SK-N-SH treated with all-trans-retinoic acid at 6 μM for 48 hours (cell line): ENCODE measurements at regions not wholly inside any gene's neighbourhood (a gene's known extent, or its start where the extent isn't known, plus 50 kb on each side); places are given as distances from the start of the nearest gene placed in this dataset.

Experiments
- ATAC-seq: fragments of 200-7000 bp; cut with Tn5 transposase; 3 replicates; pipeline ENCODE4 v1.9.1; 2020; ENCODE audit warnings: mild to moderate bottlenecking, moderate library complexity
- ARNTL ChIP-seq: fragments of 450-650 bp; formaldehyde crosslinking; IDR thresholded peaks from 2 replicates; pipeline ENCODE4 v1.5.0; 2020; ENCODE audit warnings: low read depth, mild to moderate bottlenecking, moderate library complexity, borderline replicate concordance
- CSDC2 ChIP-seq: fragments of 250-450 bp; sonication (Bioruptor Pico); IDR thresholded peaks from 2 replicates; pipeline ENCODE4 v1.5.0; 2020; ENCODE audit warnings: mild to moderate bottlenecking, moderate library complexity
- GLIS3 ChIP-seq: fragments of 250-450 bp; sonication (Bioruptor Pico); IDR thresholded peaks from 2 replicates; pipeline ENCODE4 v1.5.0; 2020; ENCODE audit warnings: mild to moderate bottlenecking, moderate library complexity
- ISL1 ChIP-seq: fragments of 250-450 bp; sonication (Bioruptor Pico); IDR thresholded peaks from 2 replicates; pipeline ENCODE4 v2.1.2; 2022; ENCODE audit warnings: mild to moderate bottlenecking, moderate library complexity
- OSR1 ChIP-seq: fragments of 250-450 bp; sonication (Bioruptor Pico); IDR thresholded peaks from 2 replicates; pipeline ENCODE4 v1.8.0; 2022; ENCODE audit warnings: moderate library complexity, mild to moderate bottlenecking, inconsistent platforms
- PPARA ChIP-seq: fragments of 250-450 bp; sonication (Bioruptor Pico); IDR thresholded peaks from 2 replicates; pipeline ENCODE4 v1.5.0; 2020; ENCODE audit warnings: mild to moderate bottlenecking, borderline replicate concordance
- SNAI2 ChIP-seq: fragments of 250-450 bp; sonication (Bioruptor Pico); IDR thresholded peaks from 2 replicates; pipeline ENCODE4 v1.5.0; 2020; ENCODE audit warnings: mild to moderate bottlenecking, moderate library complexity
- TCF4 ChIP-seq: fragments of 250-450 bp; sonication (Bioruptor Pico); IDR thresholded peaks from 2 replicates; pipeline ENCODE4 v1.8.0; 2021; ENCODE audit warnings: mild to moderate bottlenecking, moderate library complexity, borderline replicate concordance
- ZC3H10 ChIP-seq: fragments of 250-450 bp; sonication (Bioruptor Pico); IDR thresholded peaks from 2 replicates; pipeline ENCODE4 v1.5.1; 2021; ENCODE audit warnings: mild to moderate bottlenecking, moderate library complexity
- ZFP3 ChIP-seq: fragments of 250-450 bp; sonication (Bioruptor Pico); IDR thresholded peaks from 2 replicates; pipeline ENCODE4 v1.5.0; 2020; ENCODE audit warnings: mild to moderate bottlenecking, moderate library complexity
- ZFP30 ChIP-seq: fragments of 450-650 bp; formaldehyde crosslinking; IDR thresholded peaks from 2 replicates; pipeline ENCODE4 v1.5.0; 2022; ENCODE audit warnings: mild to moderate bottlenecking, moderate library complexity
- ZNF565 ChIP-seq: fragments of 450-650 bp; formaldehyde crosslinking; conservative IDR thresholded peaks from 2 replicates; pipeline ENCODE4 v1.5.0; 2020; ENCODE audit warnings: low read depth, mild to moderate bottlenecking, moderate library complexity
- ZNF70 ChIP-seq: fragments of 450-650 bp; formaldehyde crosslinking; IDR thresholded peaks from 2 replicates; pipeline ENCODE4 v1.5.0; 2020; ENCODE audit warnings: mild to moderate bottlenecking, moderate library complexity
- ZNF8 ChIP-seq: fragments of 450-650 bp; formaldehyde crosslinking; IDR thresholded peaks from 2 replicates; pipeline ENCODE4 v1.5.0; 2020; ENCODE audit warnings: mild to moderate bottlenecking, moderate library complexity
- TF ChIP-seq, protein P1 (sequence below): fragments of 250-450 bp; sonication (Bioruptor Pico); IDR thresholded peaks from 2 replicates; pipeline ENCODE4 v1.5.1; 2021; ENCODE audit warnings: mild to moderate bottlenecking, moderate library complexity
- TF ChIP-seq, protein P2 (sequence below): fragments of 250-450 bp; sonication (Bioruptor Pico); IDR thresholded peaks from 2 replicates; pipeline ENCODE4 v1.8.0; 2020; ENCODE audit warnings: mild to moderate bottlenecking, moderate library complexity, borderline replicate concordance
- TF ChIP-seq, protein P3 (sequence below): fragments of 250-450 bp; sonication (Bioruptor Pico); IDR thresholded peaks from 2 replicates; pipeline ENCODE4 v1.8.0; 2021; ENCODE audit warnings: low read depth, mild to moderate bottlenecking, moderate library complexity, borderline replicate concordance
- TF ChIP-seq, protein P4 (sequence below): fragments of 250-450 bp; sonication (Bioruptor Pico); IDR thresholded peaks from 2 replicates; pipeline ENCODE4 v1.5.1; 2020; ENCODE audit warnings: low read depth, mild to moderate bottlenecking, moderate library complexity
- TF ChIP-seq, protein P5 (sequence below): fragments of 250-450 bp; sonication (Bioruptor Pico); IDR thresholded peaks from 2 replicates; pipeline ENCODE4 v1.5.0; 2020; ENCODE audit warnings: mild to moderate bottlenecking, moderate library complexity

DNA sequence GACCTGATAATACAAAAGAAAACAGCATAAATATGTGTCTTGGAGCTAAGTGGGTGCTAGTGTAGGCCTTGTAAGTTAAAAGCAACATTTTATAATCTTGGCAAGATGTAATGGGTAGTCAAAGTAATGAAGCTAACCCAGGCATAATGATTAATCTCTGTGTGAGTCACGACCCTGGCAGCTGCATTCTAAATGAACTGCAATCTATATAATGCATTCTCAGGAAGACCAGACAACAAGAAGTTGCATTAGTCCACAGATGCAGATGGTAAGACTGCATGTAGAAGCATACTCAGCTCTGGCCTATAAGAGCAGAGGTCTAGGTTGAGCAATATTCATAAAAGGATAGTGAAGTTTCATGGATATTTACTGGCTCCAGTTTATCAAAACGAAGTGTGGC is 85.6 kb upstream of the ETAA1 start:
- TF ChIP-seq, protein P1, sequence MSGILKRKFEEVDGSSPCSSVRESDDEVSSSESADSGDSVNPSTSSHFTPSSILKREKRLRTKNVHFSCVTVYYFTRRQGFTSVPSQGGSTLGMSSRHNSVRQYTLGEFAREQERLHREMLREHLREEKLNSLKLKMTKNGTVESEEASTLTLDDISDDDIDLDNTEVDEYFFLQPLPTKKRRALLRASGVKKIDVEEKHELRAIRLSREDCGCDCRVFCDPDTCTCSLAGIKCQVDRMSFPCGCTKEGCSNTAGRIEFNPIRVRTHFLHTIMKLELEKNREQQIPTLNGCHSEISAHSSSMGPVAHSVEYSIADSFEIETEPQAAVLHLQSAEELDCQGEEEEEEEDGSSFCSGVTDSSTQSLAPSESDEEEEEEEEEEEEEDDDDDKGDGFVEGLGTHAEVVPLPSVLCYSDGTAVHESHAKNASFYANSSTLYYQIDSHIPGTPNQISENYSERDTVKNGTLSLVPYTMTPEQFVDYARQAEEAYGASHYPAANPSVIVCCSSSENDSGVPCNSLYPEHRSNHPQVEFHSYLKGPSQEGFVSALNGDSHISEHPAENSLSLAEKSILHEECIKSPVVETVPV: no peak
- TF ChIP-seq ISL1 (CRISPR knock-in tag): peak; percentile 84
- peak; percentile 29; the same call in 1 of the 2 replicates for TF ChIP-seq ZFP3 (CRISPR knock-in tag)
- TF ChIP-seq, all 23 proteins: peak for 2
- ATAC-seq: peak; percentile 90

DNA sequence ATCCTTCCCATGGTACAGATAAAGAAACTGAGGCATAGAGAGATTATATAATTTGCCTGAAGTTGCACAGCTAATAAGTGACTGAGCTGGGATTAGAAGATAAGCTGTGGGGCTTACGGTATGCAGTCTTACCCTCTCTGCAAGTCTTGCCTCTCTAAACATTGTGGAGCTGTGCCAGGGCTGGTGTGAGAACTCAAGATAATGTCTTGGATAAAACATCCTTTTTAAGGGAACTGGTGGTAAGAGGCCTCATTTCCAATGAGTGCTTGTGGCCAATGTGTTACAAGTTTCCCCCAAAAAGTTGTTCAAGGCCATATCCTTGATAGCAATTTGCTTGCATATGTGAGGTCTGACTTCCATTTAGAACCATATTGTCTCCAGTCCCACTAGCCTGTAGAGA is 84.3 kb upstream of the ETAA1 start:
- ATAC-seq: no peak
- TF ChIP-seq ZFP30 (no peak), ZNF70 (no peak), TCF4 (no peak), ZNF8 (CRISPR knock-in tag) (no peak), ARNTL (CRISPR knock-in tag) (no peak), OSR1 (CRISPR knock-in tag) (no peak), ZC3H10 (no peak), SNAI2 (CRISPR knock-in tag) (no peak), ZNF565 (CRISPR knock-in tag) (no peak), GLIS3 (CRISPR knock-in tag) (no peak), CSDC2 (CRISPR knock-in tag) (no peak)
- TF ChIP-seq, protein P2, sequence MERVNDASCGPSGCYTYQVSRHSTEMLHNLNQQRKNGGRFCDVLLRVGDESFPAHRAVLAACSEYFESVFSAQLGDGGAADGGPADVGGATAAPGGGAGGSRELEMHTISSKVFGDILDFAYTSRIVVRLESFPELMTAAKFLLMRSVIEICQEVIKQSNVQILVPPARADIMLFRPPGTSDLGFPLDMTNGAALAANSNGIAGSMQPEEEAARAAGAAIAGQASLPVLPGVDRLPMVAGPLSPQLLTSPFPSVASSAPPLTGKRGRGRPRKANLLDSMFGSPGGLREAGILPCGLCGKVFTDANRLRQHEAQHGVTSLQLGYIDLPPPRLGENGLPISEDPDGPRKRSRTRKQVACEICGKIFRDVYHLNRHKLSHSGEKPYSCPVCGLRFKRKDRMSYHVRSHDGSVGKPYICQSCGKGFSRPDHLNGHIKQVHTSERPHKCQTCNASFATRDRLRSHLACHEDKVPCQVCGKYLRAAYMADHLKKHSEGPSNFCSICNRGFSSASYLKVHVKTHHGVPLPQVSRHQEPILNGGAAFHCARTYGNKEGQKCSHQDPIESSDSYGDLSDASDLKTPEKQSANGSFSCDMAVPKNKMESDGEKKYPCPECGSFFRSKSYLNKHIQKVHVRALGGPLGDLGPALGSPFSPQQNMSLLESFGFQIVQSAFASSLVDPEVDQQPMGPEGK (CRISPR knock-in tag): no peak
- TF ChIP-seq, protein P3, sequence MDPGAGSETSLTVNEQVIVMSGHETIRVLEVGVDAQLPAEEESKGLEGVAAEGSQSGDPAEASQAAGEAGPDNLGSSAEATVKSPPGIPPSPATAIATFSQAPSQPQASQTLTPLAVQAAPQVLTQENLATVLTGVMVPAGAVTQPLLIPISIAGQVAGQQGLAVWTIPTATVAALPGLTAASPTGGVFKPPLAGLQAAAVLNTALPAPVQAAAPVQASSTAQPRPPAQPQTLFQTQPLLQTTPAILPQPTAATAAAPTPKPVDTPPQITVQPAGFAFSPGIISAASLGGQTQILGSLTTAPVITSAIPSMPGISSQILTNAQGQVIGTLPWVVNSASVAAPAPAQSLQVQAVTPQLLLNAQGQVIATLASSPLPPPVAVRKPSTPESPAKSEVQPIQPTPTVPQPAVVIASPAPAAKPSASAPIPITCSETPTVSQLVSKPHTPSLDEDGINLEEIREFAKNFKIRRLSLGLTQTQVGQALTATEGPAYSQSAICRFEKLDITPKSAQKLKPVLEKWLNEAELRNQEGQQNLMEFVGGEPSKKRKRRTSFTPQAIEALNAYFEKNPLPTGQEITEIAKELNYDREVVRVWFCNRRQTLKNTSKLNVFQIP (CRISPR knock-in tag): no peak

DNA sequence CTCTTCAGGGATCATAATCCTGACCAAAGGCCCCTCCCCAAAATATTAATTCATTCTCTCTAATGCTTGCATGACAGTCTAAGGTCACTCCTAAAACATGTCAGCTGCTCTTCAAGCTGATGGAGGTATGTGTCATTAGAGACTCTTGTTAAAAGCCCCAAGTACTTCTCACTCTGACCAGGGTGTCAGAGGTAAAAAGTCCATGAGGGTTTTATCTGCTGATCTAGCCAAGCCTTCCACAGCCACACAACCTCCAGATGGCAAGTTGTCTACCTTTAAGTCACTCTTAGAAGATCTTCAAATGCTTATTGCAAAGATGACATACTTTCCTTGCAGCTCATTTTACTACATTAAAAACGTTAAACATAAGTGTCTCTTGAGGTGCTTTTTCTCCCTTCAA is 83.6 kb upstream of the ETAA1 start:
- no peak for ATAC-seq
- TF ChIP-seq, protein P4, sequence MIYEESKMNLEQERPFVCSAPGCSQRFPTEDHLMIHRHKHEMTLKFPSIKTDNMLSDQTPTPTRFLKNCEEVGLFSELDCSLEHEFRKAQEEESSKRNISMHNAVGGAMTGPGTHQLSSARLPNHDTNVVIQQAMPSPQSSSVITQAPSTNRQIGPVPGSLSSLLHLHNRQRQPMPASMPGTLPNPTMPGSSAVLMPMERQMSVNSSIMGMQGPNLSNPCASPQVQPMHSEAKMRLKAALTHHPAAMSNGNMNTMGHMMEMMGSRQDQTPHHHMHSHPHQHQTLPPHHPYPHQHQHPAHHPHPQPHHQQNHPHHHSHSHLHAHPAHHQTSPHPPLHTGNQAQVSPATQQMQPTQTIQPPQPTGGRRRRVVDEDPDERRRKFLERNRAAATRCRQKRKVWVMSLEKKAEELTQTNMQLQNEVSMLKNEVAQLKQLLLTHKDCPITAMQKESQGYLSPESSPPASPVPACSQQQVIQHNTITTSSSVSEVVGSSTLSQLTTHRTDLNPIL (CRISPR knock-in tag): no peak
- TF ChIP-seq ZC3H10: no peak
- TF ChIP-seq PPARA (CRISPR knock-in tag): no peak
- TF ChIP-seq, protein P5, sequence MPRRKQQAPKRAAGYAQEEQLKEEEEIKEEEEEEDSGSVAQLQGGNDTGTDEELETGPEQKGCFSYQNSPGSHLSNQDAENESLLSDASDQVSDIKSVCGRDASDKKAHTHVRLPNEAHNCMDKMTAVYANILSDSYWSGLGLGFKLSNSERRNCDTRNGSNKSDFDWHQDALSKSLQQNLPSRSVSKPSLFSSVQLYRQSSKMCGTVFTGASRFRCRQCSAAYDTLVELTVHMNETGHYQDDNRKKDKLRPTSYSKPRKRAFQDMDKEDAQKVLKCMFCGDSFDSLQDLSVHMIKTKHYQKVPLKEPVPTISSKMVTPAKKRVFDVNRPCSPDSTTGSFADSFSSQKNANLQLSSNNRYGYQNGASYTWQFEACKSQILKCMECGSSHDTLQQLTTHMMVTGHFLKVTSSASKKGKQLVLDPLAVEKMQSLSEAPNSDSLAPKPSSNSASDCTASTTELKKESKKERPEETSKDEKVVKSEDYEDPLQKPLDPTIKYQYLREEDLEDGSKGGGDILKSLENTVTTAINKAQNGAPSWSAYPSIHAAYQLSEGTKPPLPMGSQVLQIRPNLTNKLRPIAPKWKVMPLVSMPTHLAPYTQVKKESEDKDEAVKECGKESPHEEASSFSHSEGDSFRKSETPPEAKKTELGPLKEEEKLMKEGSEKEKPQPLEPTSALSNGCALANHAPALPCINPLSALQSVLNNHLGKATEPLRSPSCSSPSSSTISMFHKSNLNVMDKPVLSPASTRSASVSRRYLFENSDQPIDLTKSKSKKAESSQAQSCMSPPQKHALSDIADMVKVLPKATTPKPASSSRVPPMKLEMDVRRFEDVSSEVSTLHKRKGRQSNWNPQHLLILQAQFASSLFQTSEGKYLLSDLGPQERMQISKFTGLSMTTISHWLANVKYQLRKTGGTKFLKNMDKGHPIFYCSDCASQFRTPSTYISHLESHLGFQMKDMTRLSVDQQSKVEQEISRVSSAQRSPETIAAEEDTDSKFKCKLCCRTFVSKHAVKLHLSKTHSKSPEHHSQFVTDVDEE (CRISPR knock-in tag): no peak
- no peak for TF ChIP-seq ZNF565 (CRISPR knock-in tag)
- TF ChIP-seq ZNF70: no peak
- TF ChIP-seq ZFP30: no peak
- TF ChIP-seq, protein P3 (CRISPR knock-in tag): no peak
- no peak for TF ChIP-seq ZNF8 (CRISPR knock-in tag)
